ENCODE measurements at regions not wholly inside any gene's neighbourhood (a gene's known extent, or its start where the extent isn't known, plus 50 kb on each side); places are given as distances from the start of the nearest gene placed in this dataset.
"Not testable (repeated sequence)": the region's sequence is repeated elsewhere in the genome, so short reads cannot be mapped to it uniquely, and the experiment has no call there.

GRCh38 chr6:6724539-6725467, 136.3 kb downstream of the LY86 start:
- peak; percentile 74 for DNase-seq (ENCODE audit: low spot score)

GRCh38 chr6:6725468-6726209, 137.1 kb downstream of the LY86 start:
- DNase-seq (ENCODE audit: low spot score) = no peak

GRCh38 chr6:6728169-6728941, 139.8 kb downstream of the LY86 start:
- no peak for DNase-seq (ENCODE audit: low spot score)

GRCh38 chr6:6729971-6730370, 141.5 kb downstream of the LY86 start:
- no peak for DNase-seq (ENCODE audit: low spot score)

- peak; percentile 79 for DNase-seq (ENCODE audit: low spot score)
These were observed 142.3 kb downstream of the LY86 start for GRCh38 chr6:6730831-6731230.

GRCh38 chr6:6734479-6735465, 146.3 kb downstream of the LY86 start:
- DNase-seq (ENCODE audit: low spot score) = no peak

GRCh38 chr6:6736791-6737654, 148.5 kb downstream of the LY86 start:
- peak; percentile 60 for DNase-seq (ENCODE audit: low spot score)

GRCh38 chr6:6737671-6738070, 149.2 kb downstream of the LY86 start:
- no peak for DNase-seq (ENCODE audit: low spot score)

- DNase-seq (ENCODE audit: low spot score) = no peak
These were observed 149.6 kb downstream of the LY86 start for GRCh38 chr6:6738108-6738507.

GRCh38 chr6:6738922-6739716, 150.6 kb downstream of the LY86 start:
- no peak for DNase-seq (ENCODE audit: low spot score)

- no peak for DNase-seq (ENCODE audit: low spot score)
These were observed 152.1 kb downstream of the LY86 start for GRCh38 chr6:6740595-6740994.

GRCh38 chr6:6741264-6741663, 152.7 kb downstream of the LY86 start:
- DNase-seq (ENCODE audit: low spot score) = no peak

- no peak for DNase-seq (ENCODE audit: low spot score)
These were observed 154.0 kb downstream of the LY86 start for GRCh38 chr6:6742535-6742934.

GRCh38 chr6:6744551-6744950, 156.0 kb downstream of the LY86 start:
- no peak for DNase-seq (ENCODE audit: low spot score)

- DNase-seq (ENCODE audit: low spot score) = not testable (repeated sequence)
These were observed 157.3 kb downstream of the LY86 start for GRCh38 chr6:6745637-6746332.

- DNase-seq (ENCODE audit: low spot score) = peak; percentile 69
These were observed 157.9 kb downstream of the LY86 start for GRCh38 chr6:6746333-6746969.

- DNase-seq (ENCODE audit: low spot score) = no peak
These were observed 158.4 kb downstream of the LY86 start for GRCh38 chr6:6746970-6747338.

GRCh38 chr6:6747371-6747770, 158.9 kb downstream of the LY86 start:
- DNase-seq (ENCODE audit: low spot score) = no peak
